GM19035 (cell line): ENCODE measurements at regions not wholly inside any gene's neighbourhood (a gene's known extent, or its start where the extent isn't known, plus 50 kb on each side); places are given as distances from the start of the nearest gene placed in this dataset.
"Not testable (repeated sequence)": the region's sequence is repeated elsewhere in the genome, so short reads cannot be mapped to it uniquely, and the experiment has no call there.

ENCODE experiments used
- ATAC-seq: cut with Tn5 transposase; IDR thresholded peaks from one replicate; pipeline ENCODE4 v1.9.1; 2021; ENCODE audit not compliant: unreplicated experiment

DNA sequence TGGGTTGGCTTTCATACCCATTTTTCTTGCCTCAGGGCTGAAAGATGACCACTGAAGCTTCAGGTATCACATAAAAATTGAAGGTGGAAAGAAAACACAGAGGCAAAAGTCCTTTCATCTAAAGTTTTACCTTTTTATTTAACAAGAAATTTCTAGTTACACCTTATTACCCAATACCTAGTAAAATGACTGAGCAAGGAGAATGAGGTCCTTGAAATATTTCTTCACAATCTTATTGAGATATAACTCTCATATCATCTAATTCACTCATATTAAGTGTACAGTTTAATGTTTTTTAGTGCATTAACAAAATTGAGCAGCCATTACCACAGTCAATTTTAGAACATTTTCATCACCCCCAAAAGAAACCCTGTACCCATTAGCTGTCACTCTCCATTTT is 112.9 kb upstream of the ADTRP start:
- ATAC-seq: no peak

DNA sequence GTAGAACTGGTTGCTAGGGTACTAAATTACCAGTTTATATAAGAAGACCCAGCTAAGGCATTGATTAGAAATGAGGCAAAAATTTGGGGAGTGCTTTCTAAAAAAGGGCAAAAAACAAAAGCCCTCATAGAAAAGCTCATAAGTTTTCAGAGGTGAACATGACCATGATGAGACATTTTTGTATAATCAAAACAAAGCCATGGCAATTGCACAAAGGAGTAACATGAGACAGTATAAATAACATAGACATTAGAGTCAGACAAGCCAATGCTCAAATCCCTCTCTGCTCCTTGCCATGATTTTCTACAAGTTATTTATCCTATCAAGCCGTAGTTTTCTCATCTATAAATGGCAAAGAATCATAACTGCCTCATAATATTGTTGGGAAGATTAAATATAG is 112.2 kb upstream of the ADTRP start:
- no peak for ATAC-seq

DNA sequence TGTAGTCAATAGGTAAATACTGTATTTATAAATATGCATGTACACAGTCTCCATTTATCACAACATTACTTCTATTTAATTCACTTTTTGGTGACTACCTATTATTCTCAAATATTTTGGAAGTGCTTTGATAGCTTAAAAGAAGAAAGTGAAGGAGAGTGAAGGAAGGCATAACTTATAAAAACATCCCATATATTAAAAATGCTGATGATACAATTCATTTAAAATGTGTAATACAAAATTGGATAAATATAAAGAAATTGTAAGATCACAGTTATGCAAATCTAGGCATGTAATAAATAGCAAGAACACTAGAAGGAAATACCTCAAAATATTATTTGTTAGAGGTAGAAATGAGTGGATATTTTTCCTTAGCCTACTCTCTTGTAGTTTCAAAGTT is 111.6 kb upstream of the ADTRP start:
- ATAC-seq: no peak

DNA sequence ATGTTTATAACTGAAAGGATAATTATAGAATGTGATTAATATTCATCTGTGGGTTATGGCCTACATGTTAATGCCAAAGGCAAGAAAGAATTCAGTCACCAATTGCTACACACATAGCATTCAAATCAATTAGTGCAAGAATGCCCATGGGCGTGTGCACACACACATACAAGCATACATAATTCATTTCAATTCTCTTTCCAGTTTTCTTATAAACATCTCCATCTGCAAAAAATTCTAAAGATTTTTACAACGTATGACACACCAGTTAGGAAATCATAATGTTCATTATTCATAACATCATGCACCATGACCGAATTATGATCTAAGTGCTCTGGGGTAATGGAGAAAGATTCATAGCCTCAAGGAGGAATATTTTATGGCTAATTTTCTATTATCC is 111.0 kb upstream of the ADTRP start:
- no peak for ATAC-seq

DNA sequence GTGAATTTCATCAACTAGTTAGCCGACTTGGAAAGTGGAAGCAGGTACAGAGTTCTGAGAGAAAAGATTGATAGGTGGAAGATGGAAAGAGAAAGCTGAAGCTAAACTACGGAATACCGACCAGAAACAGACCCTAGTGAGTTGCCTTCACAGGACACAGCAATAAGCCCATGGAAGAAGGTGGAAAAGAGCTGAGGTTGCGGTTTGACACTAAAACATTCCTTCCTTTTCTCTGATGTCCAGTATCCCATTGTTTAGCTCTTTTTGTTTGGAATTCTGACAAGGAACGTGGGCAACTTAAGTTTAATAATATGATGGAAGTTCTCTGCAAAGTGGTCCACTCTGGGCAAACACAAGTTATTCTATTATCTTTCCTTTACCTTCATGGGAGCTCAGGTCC is 110.1 kb upstream of the ADTRP start:
- no peak for ATAC-seq

DNA sequence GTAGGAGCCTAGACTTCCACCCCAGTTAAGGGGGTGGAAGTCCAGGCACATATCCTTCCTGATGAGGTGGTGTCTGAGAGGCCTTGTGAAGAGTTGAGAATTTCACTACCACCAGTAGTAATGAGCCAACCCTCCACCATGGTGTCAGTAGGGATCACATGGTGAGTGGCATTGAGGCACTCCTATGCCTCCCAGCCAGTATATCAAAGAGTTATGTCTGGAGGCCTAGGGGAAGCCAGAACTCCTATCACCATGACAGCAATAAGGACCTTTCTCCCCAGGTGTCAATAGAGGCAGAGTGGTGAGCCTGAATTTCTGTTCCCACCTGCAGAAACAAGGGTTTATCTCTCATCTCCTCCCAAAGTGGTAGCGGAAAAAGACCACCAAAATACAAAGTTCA is 106.6 kb upstream of the ADTRP start:
- ATAC-seq: no peak

DNA sequence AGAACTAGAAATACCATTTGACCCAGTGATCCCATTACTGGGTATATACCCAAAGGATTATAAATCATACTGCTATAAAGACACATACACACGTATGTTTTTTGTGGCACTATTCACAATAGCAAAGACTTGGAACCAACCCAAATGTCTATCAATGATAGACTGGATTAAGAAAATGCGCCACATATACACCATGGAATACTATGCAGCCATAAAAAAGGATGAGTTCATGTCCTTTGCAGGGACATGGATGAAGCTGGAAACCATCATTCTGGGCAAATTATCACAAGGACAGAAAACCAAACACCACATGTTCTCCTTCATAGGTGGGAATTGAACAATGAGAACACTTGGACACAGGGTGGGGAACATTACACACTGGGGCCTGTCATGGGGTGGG is 104.9 kb upstream of the ADTRP start:
- not testable (repeated sequence) for ATAC-seq

DNA sequence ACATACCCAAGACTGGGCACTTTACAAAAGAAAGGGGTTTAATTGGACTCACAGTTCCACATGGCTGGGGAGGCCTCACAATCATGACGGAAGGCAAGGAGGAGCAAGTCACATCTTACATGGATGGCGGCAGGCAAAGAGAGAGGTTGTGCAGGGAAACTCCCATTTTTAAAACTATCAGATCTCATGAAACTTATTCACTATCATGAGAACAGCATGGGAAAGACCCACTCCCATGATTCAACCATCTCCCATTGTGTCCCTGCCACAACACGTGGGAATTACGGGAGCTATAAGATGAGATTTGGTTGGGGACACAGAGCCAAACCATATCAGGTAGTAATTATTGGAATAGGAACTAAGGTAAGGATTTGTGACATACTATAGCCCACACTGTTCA is 101.6 kb upstream of the ADTRP start:
- not testable (repeated sequence) for ATAC-seq

DNA sequence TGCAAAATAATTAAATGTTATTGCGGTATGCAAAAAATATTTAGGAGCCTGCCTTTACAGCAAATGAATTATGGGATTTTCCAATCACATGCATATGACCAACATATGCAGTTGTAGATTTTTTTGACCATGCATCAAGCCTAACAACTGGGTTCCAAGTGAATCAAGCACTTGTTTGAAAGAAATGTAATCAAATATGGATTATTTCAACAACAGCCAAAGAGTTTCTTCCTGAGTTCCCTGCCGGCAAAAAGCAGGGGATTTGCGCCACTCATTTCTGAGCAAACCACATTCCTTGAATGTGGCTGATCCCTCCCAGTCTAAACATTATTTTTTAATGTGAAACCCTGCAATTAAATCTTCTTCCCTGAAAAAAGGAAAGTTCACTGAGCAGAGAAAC is 100.1 kb upstream of the ADTRP start:
- no peak for ATAC-seq

DNA sequence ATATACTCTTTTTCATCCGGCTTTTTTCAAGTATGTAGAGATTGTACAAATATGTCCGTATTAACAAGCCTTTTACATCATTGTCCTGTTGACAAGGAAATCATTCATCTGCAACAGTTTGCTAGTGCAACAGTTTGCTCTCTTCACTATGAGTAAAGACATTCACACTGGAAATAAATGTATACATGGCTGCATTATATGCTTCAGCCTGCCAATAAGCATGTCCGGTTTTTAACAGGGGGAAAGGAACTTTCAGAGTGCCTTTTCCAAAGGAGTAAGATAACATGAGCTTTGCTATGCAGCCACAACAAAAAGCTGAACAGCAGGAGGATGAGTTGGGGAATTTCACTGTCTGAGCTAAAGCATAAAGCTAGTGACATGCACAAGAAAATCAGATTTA is 99.4 kb upstream of the ADTRP start:
- no peak for ATAC-seq

DNA sequence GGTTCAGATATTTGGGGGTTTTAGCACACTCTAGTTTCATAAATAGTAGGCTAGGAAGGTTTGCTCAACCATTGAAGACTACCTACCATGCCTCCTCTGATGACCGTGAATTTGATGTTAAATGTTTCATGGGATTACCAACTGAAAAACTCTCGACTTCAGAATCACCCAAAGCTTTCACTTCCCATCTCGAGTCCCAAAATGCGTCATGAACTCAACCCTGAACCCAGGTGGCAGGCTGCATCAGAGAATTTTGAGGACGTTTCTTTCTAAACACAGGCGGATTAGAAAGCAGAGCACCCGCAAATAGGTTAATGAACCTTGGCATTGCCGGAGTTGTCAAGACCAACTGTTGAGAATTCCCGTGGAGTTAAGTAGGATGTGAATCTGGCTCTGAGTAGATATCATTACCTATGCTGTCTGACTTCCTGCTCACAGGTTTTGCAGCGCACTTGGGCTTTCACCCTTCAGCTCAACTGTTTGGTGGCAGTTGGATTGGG is 98.4 kb upstream of the ADTRP start:
- ATAC-seq: peak; percentile 61

DNA sequence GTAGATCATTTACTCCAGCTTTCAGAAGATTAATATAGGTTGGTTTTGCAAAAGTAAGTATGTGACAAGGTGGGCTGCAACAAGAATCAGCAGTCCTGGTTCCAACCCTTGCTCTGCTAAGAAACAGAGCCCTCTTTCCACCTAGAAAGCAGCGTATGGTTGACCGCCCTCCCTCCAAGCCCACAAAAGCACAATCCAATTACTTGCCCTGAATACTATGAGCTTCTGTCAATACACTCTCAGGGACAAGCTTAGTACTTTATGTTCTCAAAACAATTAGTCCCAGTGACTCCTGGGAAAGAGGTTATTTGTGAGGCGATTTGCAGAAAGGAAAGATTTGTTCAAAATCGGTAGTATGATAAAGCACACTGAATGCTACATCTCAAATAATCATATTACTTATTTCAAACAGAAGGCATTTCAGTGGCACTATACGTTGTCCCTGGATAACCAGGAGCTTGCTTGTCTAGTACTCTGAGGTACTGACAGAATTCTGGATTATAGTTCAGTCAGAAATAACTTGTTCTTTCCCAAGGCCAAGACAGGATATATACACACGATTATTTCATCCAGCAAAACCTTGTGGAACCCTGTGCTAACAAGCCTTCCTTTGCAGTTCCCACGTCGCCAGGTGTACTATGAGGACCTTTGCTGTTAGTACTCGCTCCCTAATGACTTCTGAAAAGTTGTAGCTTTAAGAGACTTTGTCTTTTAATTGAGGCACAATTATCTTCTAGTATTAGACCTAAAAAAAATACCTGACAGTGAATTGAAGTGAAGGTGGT is 96.9 kb upstream of the ADTRP start:
- ATAC-seq: no peak

DNA sequence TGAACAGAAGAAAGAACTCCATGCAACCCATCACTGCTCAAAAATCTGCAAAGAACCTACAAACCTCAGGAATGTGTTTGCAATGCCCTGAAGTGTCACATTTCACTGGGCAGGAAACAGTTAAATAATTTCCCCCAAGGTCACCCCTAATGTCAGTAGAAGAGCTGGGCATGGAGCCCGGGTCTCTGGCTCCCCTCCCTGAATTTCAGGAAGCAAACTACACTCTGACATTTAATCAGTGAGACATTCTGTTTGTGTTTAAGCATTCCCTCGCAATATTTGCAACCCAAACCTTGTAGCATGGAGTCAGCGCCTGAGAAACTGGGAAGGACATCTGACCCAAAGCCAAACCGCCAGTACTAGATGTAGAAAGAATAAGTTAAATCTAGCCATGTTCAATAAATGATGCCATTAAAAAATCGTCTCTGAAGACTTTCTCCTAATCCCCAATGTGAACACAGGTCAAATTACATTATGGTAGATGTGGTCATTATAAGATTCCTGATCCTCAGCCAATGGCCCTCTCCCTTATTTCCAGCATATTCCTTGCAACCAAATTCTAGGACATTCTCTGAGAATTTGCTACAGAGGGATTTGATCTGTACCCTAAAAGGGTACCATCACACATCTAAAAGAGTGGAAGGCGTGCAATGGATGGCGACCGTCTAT is 91.2 kb upstream of the ADTRP start:
- no peak for ATAC-seq

DNA sequence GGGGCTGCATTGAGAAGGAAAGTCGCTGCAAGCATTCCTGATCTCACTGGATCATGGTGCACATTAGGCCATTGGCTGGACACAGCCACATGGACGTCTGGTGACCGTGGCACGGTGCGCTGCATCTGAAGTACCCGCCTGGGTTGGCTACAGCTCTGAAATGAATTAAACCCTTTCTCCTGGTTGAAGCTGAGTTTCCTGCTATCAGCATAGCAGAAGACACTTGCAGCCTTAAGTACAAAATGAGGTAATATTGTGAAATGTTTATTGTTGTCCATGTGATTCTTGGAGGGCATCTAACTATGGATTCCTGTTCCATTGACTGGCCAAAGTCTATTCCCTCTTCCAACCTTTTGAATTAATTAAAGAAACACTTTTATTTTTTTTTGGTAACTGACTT is 89.8 kb upstream of the ADTRP start:
- no peak for ATAC-seq

DNA sequence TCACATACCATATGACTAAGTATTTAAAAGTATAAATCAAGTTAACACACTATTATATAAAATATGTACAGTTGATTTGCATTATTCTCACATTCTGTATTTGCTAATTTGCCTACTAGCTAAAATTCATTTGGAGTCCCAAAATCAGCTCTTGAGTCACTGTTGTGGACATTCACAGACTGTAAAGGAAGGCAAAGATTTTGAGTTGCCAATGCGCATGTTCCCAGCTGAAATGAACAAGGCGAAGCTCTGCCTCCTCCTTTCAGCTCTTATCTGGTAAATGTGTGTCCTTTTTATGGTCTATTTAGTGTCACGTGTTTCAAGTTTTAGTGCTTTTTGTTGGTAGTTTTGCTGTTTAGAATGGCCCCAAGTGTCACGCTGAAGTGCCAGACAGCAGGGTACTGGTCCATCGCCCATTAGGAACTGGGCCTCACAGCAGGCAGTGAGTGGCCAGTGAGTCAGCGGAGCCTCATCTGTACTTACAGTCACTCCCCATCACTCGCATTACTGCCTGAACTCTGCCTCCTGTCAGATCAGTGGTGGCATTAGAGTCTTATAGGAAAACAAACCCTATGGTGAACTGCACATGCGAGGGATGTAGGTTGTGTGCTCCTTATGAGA is 87.2 kb upstream of the ADTRP start:
- ATAC-seq: no peak

DNA sequence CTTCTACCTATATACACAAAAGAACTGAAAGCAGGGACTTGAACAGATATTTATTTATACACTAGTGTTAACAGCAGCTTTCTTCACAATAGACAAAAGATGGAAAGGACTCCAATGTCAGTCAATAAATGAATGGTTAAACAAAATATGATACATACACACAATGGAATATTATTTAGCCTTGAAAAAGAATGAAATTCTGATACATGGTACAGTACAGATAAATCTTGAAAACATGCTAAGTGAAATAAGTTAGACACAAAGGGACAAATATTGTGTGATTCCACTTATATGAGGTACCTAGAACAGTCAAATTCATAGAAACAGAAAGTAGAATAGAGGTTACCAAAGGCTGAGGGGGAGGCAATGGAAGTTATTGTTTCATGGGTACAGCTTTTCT is 79.8 kb upstream of the ADTRP start:
- no peak for ATAC-seq

DNA sequence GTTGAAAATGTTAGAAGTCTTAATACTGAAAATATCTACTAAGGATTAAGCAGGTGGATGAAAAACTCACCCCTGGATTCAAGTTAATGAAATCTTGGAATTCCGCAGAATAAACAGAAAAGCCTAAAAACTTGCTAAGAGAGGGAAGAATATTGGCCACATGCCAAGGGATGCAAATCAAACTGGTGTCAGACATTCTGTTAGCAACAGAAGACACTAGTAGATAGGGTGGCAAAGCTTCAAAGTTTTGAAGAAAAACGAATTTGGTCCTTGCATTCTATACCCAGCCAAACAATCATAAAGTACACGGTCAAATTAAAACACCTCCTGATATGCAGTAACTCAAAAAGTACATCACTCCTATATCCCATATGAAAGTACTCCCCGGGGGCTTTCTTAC is 77.1 kb upstream of the ADTRP start:
- no peak for ATAC-seq

DNA sequence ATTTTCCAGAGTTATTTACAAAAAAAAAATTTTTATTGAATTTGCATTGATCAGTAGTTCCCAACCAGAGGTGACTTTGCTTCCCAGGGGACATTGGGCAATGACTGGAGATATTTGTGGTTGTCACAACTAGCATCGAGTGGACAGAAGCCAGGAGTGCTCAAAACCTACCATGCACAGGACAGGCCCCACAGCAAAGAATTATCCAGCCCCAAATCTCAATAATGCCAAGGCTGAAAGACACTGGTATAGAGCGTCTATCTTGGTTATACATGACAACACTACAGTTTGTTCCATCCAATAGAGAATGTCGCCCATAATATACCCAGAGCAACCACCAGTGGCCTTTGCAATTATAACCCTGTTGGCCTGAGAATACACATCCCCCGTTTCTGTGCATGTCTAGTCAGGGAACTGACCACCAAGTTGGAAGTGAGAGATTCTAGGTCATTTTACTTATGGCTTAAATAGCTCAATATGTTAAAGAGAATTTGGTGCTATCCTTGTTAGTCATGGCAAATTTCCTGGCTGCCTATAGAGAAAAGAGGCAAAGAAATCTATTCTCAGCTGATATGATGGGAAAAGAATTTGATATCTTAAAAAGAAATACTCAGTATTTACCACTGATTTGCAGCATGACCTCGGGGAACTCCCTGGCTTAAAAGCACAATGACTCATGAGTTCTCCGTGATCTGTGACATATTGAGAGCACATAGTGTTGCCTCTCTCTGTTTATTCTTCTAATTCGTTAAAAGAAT is 76.0 kb upstream of the ADTRP start:
- no peak for ATAC-seq

DNA sequence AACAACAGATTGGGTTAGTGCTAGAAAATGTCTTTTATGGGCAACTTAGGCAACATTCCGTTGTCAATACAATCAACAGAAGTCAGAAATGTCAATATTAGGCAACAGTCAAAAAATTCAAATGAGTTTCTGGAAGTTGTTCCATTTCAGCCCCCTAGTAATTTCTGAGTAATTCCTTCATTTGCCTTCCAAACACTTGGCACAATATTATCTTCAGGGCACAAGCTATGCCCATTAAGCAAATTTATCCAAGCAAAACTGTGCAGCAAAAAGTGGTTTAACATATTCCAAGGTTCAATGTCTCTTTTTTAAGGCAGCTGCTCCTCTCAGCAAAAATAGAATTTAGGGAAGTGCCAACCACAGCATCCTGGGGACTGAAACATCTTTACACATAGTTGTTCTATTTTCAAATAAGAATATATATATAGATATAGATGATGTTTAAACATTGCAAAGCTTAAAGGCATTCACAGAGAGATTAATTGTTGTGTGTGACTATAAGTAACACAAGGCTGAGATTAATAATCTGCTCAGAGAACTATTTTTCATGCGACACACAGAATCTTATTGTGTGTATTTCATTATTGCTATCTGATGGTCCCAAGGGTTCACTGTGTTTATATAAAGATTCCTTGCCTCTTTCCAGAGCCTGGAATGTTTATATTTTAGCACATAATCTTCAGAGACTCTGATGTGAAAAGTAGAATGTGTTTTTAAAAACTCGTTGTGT is 75.2 kb upstream of the ADTRP start:
- ATAC-seq: no peak

DNA sequence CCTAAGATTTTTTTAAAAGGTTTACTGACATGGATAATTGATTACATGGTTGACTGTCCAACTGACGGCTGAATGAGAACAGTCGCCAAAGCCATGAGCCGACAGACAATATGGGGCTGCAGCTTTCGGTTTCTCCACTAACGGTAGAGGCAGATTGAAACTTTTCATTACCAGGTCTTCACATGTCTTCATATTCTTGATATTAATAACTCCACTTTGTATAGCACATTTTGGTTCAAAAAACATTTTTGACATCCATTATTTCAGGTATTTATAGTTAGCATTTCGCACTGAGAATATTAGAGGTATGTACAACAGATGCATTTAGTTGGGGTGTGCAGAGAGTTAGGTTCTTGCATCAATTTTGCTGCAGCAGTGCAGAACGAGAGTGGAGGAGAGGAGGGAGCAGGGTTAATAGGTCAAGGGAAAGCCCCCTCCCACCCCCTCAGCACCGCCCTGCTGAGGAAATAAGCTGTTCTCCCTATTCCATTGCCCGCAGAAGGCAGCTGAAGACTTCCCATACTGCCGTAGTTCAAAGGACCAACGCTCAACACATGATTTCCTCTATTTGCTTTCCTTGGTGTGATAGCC is 73.6 kb upstream of the ADTRP start:
- ATAC-seq: peak; percentile 62
